WTC11 (cell line): ENCODE measurements at regions not wholly inside any gene's neighbourhood (a gene's known extent, or its start where the extent isn't known, plus 50 kb on each side); places are given as distances from the start of the nearest gene placed in this dataset.

Experiments used
- ATAC-seq: fragments of 200-7000 bp; cut with Tn5 transposase; 2 replicates; pipeline ENCODE4 v1.10.0; 2021; ENCODE audit warnings: mild to moderate bottlenecking, moderate library complexity
- CTCF ChIA-PET: fragments of 300-600 bp; sonication (Branson Sonifier 250); formaldehyde crosslinking; loops from one replicate; lab custom pipeline; 2021; ENCODE audit warnings: antibody characterized with exemption; lab: Charles Lee
- POLR2A ChIA-PET: fragments of 350-600 bp; sonication (Branson Sonifier 250); formaldehyde crosslinking; loops from one replicate; lab custom pipeline; 2021; ENCODE audit warnings: antibody characterized with exemption; lab: Charles Lee
- DNase-seq: peaks from one replicate; pipeline ENCODE4 v3.0.0; 2021; ENCODE audit warnings: low spot score
- H3K27ac Mint-ChIP-seq: 2 replicates; pipeline ENCODE4 v1.8.0; 2021; ENCODE audit warnings: mixed read lengths
- H3K27me3 Mint-ChIP-seq: 2 replicates; pipeline ENCODE4 v1.8.0; 2021; ENCODE audit warnings: low read depth, mild to moderate bottlenecking, moderate library complexity, mixed read lengths
- H3K36me3 Mint-ChIP-seq: 2 replicates; pipeline ENCODE4 v1.8.0; 2021; ENCODE audit warnings: mixed read lengths
- H3K4me1 Mint-ChIP-seq: 2 replicates; pipeline ENCODE4 v1.8.0; 2022; ENCODE audit warnings: mixed read lengths
- H3K4me3 Mint-ChIP-seq: 2 replicates; pipeline ENCODE4 v1.8.0; 2021; ENCODE audit warnings: mild to moderate bottlenecking, moderate library complexity, mixed read lengths
- H3K9me3 Mint-ChIP-seq: 2 replicates; pipeline ENCODE4 v1.8.0; 2021; ENCODE audit warnings: mixed read lengths
- CREM ChIP-seq: sonication (generic); formaldehyde crosslinking; IDR thresholded peaks from 2 replicates; pipeline ENCODE4 v1.8.1; 2022; ENCODE audit warnings: mild to moderate bottlenecking, missing genetic modification reagents, moderate library complexity
- FOXK1 ChIP-seq: sonication (generic); formaldehyde crosslinking; IDR thresholded peaks from 2 replicates; pipeline ENCODE4 v1.8.0; 2022; ENCODE audit warnings: mild to moderate bottlenecking, moderate library complexity, missing genetic modification reagents
- NFATC4 ChIP-seq: fragments of 250-450 bp; sonication (Bioruptor Pico); IDR thresholded peaks from 2 replicates; pipeline ENCODE4 v1.9.0; 2021; ENCODE audit warnings: mild to moderate bottlenecking
- NR1H2 ChIP-seq: sonication (generic); formaldehyde crosslinking; IDR thresholded peaks from 2 replicates; pipeline ENCODE4 v1.9.0; 2021; ENCODE audit warnings: mild to moderate bottlenecking, moderate library complexity, missing genetic modification reagents
- NR2C2 ChIP-seq: sonication (generic); formaldehyde crosslinking; IDR thresholded peaks from 2 replicates; pipeline ENCODE4 v1.8.0; 2022; ENCODE audit warnings: mild to moderate bottlenecking, missing genetic modification reagents
- NR3C1 ChIP-seq: sonication (generic); formaldehyde crosslinking; conservative IDR thresholded peaks from 2 replicates; pipeline ENCODE4 v1.8.1; 2023; ENCODE audit warnings: low read depth, mild to moderate bottlenecking, missing genetic modification reagents
- TCF7 ChIP-seq: sonication (generic); formaldehyde crosslinking; IDR thresholded peaks from 2 replicates; pipeline ENCODE4 v1.8.0; 2022; ENCODE audit warnings: mild to moderate bottlenecking, low read depth, missing genetic modification reagents, moderate library complexity
- TP53 ChIP-seq: sonication (generic); formaldehyde crosslinking; IDR thresholded peaks from 2 replicates; pipeline ENCODE4 v1.8.1; 2023; ENCODE audit warnings: mild to moderate bottlenecking, missing genetic modification reagents
- ZNF121 ChIP-seq: sonication (generic); formaldehyde crosslinking; IDR thresholded peaks from 2 replicates; pipeline ENCODE4 v1.8.0; 2023; ENCODE audit warnings: missing genetic modification reagents
- ZNF219 ChIP-seq: sonication (generic); formaldehyde crosslinking; IDR thresholded peaks from 2 replicates; pipeline ENCODE4 v1.8.0; 2023; ENCODE audit warnings: missing genetic modification reagents, mild to moderate bottlenecking, borderline replicate concordance
- ZNF396 ChIP-seq: fragments of 250-450 bp; sonication (Bioruptor Pico); IDR thresholded peaks from 2 replicates; pipeline ENCODE4 v1.8.0; 2021; ENCODE audit warnings: mild to moderate bottlenecking, moderate library complexity, borderline replicate concordance
- ZNF416 ChIP-seq: fragments of 250-450 bp; sonication (Bioruptor Pico); IDR thresholded peaks from 2 replicates; pipeline ENCODE4 v1.9.0; 2021; ENCODE audit warnings: mild to moderate bottlenecking, inconsistent platforms
- ZNF423 ChIP-seq: fragments of 250-450 bp; sonication (Bioruptor Pico); IDR thresholded peaks from 2 replicates; pipeline ENCODE4 v2.1.2; 2022; ENCODE audit warnings: mild to moderate bottlenecking, moderate library complexity
- TF ChIP-seq, protein P1 (sequence below): sonication (generic); formaldehyde crosslinking; IDR thresholded peaks from 2 replicates; pipeline ENCODE4 v1.8.0; 2022; ENCODE audit warnings: mild to moderate bottlenecking, missing genetic modification reagents
- TF ChIP-seq, protein P2 (sequence below): sonication (generic); formaldehyde crosslinking; IDR thresholded peaks from 2 replicates; pipeline ENCODE4 v1.8.1; 2023; ENCODE audit warnings: mild to moderate bottlenecking, missing genetic modification reagents, moderate library complexity
- TF ChIP-seq, protein P3 (sequence below): sonication (generic); formaldehyde crosslinking; conservative IDR thresholded peaks from 2 replicates; pipeline ENCODE4 v1.8.1; 2023; ENCODE audit warnings: mild to moderate bottlenecking, low read depth, missing genetic modification reagents, moderate library complexity
- TF ChIP-seq, protein P4 (sequence below): sonication (generic); formaldehyde crosslinking; IDR thresholded peaks from 2 replicates; pipeline ENCODE4 v1.8.1; 2022; ENCODE audit warnings: low read depth, missing genetic modification reagents, borderline replicate concordance
- TF ChIP-seq, protein P5 (sequence below): fragments of 250-450 bp; sonication (Bioruptor Pico); IDR thresholded peaks from 2 replicates; pipeline ENCODE4 v1.9.0; 2021; ENCODE audit warnings: mild to moderate bottlenecking
- TF ChIP-seq, protein P6 (sequence below): sonication (generic); formaldehyde crosslinking; IDR thresholded peaks from 2 replicates; pipeline ENCODE4 v1.8.0; 2022; ENCODE audit warnings: missing genetic modification reagents
- TF ChIP-seq, protein P7 (sequence below): sonication (generic); formaldehyde crosslinking; IDR thresholded peaks from 2 replicates; pipeline ENCODE4 v1.8.1; 2022; ENCODE audit warnings: missing genetic modification reagents, borderline replicate concordance
- TF ChIP-seq, protein P8 (sequence below): fragments of 250-450 bp; sonication (Bioruptor Pico); IDR thresholded peaks from 2 replicates; pipeline ENCODE4 v1.9.0; 2021; ENCODE audit warnings: moderate library complexity, mild to moderate bottlenecking, inconsistent platforms, borderline replicate concordance

DNA sequence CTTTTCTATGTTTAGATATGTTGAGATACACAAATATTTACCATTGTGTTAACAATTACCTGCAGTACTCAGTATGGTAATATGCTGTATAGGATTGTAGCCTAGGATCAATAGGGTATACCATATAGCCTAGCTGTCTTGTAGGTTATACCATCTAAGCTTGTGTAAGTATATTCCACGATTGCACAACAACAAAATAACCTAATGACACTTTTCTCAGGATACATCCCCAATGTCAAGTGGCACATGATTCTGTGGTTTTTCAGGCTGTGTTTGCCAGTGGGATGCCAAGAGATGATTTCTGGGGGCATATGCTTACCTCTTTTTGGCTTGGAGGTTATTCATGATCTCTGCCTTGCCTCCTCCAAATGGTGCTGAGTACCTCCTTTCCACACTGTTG, 247.2 kb upstream of the CENPE start:
- POLR2A ChIA-PET = no interaction called here
- Mint-ChIP-seq H3K4me1 (no peaks in the 10 kb centered on the region), H3K36me3 (no peaks in the 10 kb centered on the region), H3K27me3 (no peaks in the 10 kb centered on the region), H3K27ac (no peak overlapping the region), H3K9me3 (no peaks in the 10 kb centered on the region), H3K4me3 (no peak overlapping the region)
- TF ChIP-seq ZNF416 (CRISPR knock-in tag) (no peak), CREM (CRISPR knock-in tag) (no peak), FOXK1 (CRISPR knock-in tag) (no peak), NR1H2 (CRISPR knock-in tag) (no peak), NR2C2 (no peak), NFATC4 (CRISPR knock-in tag) (no peak), ZNF423 (CRISPR knock-in tag) (no peak), NR3C1 (no peak), TCF7 (CRISPR knock-in tag) (no peak), TP53 (CRISPR knock-in tag) (no peak)
- TF ChIP-seq, protein P1, sequence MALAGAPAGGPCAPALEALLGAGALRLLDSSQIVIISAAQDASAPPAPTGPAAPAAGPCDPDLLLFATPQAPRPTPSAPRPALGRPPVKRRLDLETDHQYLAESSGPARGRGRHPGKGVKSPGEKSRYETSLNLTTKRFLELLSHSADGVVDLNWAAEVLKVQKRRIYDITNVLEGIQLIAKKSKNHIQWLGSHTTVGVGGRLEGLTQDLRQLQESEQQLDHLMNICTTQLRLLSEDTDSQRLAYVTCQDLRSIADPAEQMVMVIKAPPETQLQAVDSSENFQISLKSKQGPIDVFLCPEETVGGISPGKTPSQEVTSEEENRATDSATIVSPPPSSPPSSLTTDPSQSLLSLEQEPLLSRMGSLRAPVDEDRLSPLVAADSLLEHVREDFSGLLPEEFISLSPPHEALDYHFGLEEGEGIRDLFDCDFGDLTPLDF = no peak
- TF ChIP-seq, protein P2, sequence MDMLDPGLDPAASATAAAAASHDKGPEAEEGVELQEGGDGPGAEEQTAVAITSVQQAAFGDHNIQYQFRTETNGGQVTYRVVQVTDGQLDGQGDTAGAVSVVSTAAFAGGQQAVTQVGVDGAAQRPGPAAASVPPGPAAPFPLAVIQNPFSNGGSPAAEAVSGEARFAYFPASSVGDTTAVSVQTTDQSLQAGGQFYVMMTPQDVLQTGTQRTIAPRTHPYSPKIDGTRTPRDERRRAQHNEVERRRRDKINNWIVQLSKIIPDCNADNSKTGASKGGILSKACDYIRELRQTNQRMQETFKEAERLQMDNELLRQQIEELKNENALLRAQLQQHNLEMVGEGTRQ (CRISPR knock-in tag) = no peak
- no peak for ATAC-seq
- CTCF ChIA-PET = no interaction called here
- no peak for DNase-seq

DNA sequence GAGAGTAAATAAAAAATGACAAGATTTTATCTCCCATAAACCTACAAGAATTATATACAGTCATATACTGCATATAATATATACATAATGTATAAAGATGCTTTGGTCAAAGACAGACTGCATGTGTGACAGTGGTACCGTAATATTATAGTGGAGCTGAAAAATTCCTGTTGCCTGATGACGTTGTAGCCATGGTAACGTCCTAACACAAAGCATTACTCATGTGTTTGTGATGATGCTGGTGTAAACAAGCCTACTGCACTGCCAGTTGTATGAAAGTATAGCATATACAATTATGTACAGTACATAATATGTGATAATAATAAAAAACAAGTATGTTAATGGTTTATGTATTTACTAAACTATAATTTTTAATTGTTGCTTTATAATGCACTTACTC, 245.2 kb upstream of the CENPE start:
- H3K27ac Mint-ChIP-seq = no peak overlapping the region
- DNase-seq (no peak), ATAC-seq (no peak)
- no peaks in the 10 kb centered on the region for H3K36me3 Mint-ChIP-seq
- H3K27me3 Mint-ChIP-seq = no peaks in the 10 kb centered on the region
- H3K4me1 Mint-ChIP-seq = no peaks in the 10 kb centered on the region
- POLR2A ChIA-PET = no interaction called here
- H3K4me3 Mint-ChIP-seq = no peak overlapping the region
- CTCF ChIA-PET = no interaction called here
- H3K9me3 Mint-ChIP-seq = no peaks in the 10 kb centered on the region
- TF ChIP-seq, protein P3, sequence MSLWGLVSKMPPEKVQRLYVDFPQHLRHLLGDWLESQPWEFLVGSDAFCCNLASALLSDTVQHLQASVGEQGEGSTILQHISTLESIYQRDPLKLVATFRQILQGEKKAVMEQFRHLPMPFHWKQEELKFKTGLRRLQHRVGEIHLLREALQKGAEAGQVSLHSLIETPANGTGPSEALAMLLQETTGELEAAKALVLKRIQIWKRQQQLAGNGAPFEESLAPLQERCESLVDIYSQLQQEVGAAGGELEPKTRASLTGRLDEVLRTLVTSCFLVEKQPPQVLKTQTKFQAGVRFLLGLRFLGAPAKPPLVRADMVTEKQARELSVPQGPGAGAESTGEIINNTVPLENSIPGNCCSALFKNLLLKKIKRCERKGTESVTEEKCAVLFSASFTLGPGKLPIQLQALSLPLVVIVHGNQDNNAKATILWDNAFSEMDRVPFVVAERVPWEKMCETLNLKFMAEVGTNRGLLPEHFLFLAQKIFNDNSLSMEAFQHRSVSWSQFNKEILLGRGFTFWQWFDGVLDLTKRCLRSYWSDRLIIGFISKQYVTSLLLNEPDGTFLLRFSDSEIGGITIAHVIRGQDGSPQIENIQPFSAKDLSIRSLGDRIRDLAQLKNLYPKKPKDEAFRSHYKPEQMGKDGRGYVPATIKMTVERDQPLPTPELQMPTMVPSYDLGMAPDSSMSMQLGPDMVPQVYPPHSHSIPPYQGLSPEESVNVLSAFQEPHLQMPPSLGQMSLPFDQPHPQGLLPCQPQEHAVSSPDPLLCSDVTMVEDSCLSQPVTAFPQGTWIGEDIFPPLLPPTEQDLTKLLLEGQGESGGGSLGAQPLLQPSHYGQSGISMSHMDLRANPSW (CRISPR knock-in tag) = no peak
- TF ChIP-seq, protein P4, sequence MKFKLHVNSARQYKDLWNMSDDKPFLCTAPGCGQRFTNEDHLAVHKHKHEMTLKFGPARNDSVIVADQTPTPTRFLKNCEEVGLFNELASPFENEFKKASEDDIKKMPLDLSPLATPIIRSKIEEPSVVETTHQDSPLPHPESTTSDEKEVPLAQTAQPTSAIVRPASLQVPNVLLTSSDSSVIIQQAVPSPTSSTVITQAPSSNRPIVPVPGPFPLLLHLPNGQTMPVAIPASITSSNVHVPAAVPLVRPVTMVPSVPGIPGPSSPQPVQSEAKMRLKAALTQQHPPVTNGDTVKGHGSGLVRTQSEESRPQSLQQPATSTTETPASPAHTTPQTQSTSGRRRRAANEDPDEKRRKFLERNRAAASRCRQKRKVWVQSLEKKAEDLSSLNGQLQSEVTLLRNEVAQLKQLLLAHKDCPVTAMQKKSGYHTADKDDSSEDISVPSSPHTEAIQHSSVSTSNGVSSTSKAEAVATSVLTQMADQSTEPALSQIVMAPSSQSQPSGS = no peak
- TF ChIP-seq, protein P5, sequence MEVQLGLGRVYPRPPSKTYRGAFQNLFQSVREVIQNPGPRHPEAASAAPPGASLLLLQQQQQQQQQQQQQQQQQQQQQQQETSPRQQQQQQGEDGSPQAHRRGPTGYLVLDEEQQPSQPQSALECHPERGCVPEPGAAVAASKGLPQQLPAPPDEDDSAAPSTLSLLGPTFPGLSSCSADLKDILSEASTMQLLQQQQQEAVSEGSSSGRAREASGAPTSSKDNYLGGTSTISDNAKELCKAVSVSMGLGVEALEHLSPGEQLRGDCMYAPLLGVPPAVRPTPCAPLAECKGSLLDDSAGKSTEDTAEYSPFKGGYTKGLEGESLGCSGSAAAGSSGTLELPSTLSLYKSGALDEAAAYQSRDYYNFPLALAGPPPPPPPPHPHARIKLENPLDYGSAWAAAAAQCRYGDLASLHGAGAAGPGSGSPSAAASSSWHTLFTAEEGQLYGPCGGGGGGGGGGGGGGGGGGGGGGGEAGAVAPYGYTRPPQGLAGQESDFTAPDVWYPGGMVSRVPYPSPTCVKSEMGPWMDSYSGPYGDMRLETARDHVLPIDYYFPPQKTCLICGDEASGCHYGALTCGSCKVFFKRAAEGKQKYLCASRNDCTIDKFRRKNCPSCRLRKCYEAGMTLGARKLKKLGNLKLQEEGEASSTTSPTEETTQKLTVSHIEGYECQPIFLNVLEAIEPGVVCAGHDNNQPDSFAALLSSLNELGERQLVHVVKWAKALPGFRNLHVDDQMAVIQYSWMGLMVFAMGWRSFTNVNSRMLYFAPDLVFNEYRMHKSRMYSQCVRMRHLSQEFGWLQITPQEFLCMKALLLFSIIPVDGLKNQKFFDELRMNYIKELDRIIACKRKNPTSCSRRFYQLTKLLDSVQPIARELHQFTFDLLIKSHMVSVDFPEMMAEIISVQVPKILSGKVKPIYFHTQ (CRISPR knock-in tag) = no peak
- TF ChIP-seq NR1H2 (CRISPR knock-in tag) (no peak), ZNF396 (no peak), ZNF121 (CRISPR knock-in tag) (no peak), ZNF219 (CRISPR knock-in tag) (no peak), ZNF423 (CRISPR knock-in tag) (no peak)
- TF ChIP-seq, protein P6, sequence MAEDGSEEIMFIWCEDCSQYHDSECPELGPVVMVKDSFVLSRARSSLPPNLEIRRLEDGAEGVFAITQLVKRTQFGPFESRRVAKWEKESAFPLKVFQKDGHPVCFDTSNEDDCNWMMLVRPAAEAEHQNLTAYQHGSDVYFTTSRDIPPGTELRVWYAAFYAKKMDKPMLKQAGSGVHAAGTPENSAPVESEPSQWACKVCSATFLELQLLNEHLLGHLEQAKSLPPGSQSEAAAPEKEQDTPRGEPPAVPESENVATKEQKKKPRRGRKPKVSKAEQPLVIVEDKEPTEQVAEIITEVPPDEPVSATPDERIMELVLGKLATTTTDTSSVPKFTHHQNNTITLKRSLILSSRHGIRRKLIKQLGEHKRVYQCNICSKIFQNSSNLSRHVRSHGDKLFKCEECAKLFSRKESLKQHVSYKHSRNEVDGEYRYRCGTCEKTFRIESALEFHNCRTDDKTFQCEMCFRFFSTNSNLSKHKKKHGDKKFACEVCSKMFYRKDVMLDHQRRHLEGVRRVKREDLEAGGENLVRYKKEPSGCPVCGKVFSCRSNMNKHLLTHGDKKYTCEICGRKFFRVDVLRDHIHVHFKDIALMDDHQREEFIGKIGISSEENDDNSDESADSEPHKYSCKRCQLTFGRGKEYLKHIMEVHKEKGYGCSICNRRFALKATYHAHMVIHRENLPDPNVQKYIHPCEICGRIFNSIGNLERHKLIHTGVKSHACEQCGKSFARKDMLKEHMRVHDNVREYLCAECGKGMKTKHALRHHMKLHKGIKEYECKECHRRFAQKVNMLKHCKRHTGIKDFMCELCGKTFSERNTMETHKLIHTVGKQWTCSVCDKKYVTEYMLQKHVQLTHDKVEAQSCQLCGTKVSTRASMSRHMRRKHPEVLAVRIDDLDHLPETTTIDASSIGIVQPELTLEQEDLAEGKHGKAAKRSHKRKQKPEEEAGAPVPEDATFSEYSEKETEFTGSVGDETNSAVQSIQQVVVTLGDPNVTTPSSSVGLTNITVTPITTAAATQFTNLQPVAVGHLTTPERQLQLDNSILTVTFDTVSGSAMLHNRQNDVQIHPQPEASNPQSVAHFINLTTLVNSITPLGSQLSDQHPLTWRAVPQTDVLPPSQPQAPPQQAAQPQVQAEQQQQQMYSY (CRISPR knock-in tag) = no peak
- TF ChIP-seq, protein P7, sequence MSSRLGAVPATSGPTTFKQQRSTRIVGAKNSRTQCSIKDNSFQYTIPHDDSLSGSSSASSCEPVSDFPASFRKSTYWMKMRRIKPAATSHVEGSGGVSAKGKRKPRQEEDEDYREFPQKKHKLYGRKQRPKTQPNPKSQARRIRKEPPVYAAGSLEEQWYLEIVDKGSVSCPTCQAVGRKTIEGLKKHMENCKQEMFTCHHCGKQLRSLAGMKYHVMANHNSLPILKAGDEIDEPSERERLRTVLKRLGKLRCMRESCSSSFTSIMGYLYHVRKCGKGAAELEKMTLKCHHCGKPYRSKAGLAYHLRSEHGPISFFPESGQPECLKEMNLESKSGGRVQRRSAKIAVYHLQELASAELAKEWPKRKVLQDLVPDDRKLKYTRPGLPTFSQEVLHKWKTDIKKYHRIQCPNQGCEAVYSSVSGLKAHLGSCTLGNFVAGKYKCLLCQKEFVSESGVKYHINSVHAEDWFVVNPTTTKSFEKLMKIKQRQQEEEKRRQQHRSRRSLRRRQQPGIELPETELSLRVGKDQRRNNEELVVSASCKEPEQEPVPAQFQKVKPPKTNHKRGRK (CRISPR knock-in tag) = no peak
- TF ChIP-seq, protein P8, sequence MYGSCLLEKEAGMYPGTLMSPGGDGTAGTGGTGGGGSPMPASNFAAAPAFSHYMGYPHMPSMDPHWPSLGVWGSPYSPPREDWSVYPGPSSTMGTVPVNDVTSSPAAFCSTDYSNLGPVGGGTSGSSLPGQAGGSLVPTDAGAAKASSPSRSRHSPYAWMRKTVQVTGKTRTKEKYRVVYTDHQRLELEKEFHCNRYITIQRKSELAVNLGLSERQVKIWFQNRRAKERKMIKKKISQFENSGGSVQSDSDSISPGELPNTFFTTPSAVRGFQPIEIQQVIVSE (CRISPR knock-in tag) = no peak
